Retinal pigment epithelial cell (primary cell): ENCODE measurements at regions not wholly inside any gene's neighbourhood (a gene's known extent, or its start where the extent isn't known, plus 50 kb on each side); places are given as distances from the start of the nearest gene placed in this dataset.
A peak's percentile ranks its signal among the peaks of the same experiment; 100 is the strongest.

Source experiments
- DNase-seq: peaks from one replicate; pipeline ENCODE4 v3.0.0-alpha.2; 2010; ENCODE audit warnings: low read depth
- H3K4me3 ChIP-seq: 2 replicates; pipeline ENCODE4 v1.5.1; 2011; ENCODE audit warnings: mild to moderate bottlenecking, low read length, control low read depth, moderate library complexity
- CTCF ChIP-seq: conservative IDR thresholded peaks from 2 replicates; pipeline ENCODE4 v1.5.1; 2011; ENCODE audit warnings: low read depth, low read length, control low read depth, inconsistent platforms

- DNase-seq: no peak
- no peak overlapping the region for H3K4me3 ChIP-seq
- TF ChIP-seq CTCF: no peak
These were observed 165.1 kb upstream of the TMCC3 start for GRCh38 chr12:94815450-94815849.

DNA sequence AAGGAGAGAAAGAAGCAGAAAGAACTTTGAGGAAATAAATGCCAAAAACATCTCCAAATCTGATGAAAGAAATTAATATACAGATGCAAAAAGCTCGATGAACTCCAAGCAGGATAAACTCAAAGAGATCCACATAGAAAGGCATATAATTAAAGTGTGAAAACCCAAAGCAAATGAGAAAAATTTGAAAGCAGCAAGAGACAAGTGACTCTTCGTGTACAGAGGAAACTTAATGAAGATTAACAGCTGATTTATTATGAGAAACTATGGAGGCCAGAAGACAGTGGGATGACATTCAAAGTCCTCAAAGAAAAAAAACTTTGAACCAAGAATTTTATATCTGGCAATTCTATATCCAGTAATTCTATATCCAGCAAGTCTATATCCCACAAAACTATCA lies 163.0 kb upstream of the TMCC3 start:
- H3K4me3 ChIP-seq: no peak overlapping the region
- DNase-seq: no peak
- TF ChIP-seq CTCF: no peak

GRCh38 chr12:94812345-94812744 lies 162.0 kb upstream of the TMCC3 start:
- DNase-seq: no peak
- H3K4me3 ChIP-seq: no peak overlapping the region
- no peak for TF ChIP-seq CTCF

DNA sequence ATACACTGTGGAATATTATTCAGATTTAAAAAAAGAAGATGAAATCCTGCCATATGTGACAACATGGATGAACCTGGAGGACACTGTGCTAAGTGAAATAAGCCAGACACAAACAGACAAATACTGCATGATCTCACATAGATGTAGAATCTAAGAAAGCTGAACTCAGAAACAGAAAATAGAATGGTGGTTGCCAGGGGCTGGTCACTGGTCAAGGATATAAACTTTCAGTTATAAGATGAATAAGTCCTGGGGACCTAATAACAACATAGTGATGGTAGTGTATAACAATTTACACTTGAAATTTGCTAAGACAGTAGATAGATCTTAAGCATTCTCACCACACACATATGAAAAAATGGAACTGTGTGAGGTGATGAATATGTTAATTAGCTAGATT lies 161.3 kb upstream of the TMCC3 start:
- no peak for TF ChIP-seq CTCF
- no peak for DNase-seq
- no peak overlapping the region for H3K4me3 ChIP-seq

- H3K4me3 ChIP-seq: no peak overlapping the region
- DNase-seq: no peak
- TF ChIP-seq CTCF: no peak
These were observed 157.6 kb upstream of the TMCC3 start for GRCh38 chr12:94807951-94808350.

GRCh38 chr12:94806617-94807016 lies 156.3 kb upstream of the TMCC3 start:
- H3K4me3 ChIP-seq: no peak overlapping the region
- peak; percentile 41 for DNase-seq
- TF ChIP-seq CTCF: no peak

- TF ChIP-seq CTCF: no peak
- peak; percentile 39 for DNase-seq
- no peak overlapping the region for H3K4me3 ChIP-seq
These were observed 155.6 kb upstream of the TMCC3 start for GRCh38 chr12:94805749-94806529.
